Muscle of leg (tissue), 3 donors: ENCODE measurements at regions not wholly inside any gene's neighbourhood (a gene's known extent, or its start where the extent isn't known, plus 50 kb on each side); places are given as distances from the start of the nearest gene placed in this dataset.

ENCODE experiments used
- DNase-seq: peaks from one replicate; pipeline ENCODE4 v3.0.0; 2013
- H3K27ac ChIP-seq: one replicate; pipeline ENCODE4 v1.5.1; 2013; ENCODE audit warnings: mild to moderate bottlenecking, low read length, control low read depth
- H3K27me3 ChIP-seq: one replicate; pipeline ENCODE4 v1.6.1; 2013; ENCODE audit warnings: low read length; ENCODE audit not compliant: control insufficient read depth, insufficient read depth
- H3K36me3 ChIP-seq: one replicate; pipeline ENCODE4 v1.6.1; 2013; ENCODE audit warnings: low read length; ENCODE audit not compliant: control insufficient read depth, insufficient read depth
- H3K4me1 ChIP-seq: one replicate; pipeline ENCODE4 v1.6.1; 2013; ENCODE audit warnings: low read length; ENCODE audit not compliant: control insufficient read depth, insufficient read depth
- H3K4me3 ChIP-seq: one replicate; pipeline ENCODE4 v1.5.1; 2013; ENCODE audit warnings: low read length, control low read depth
- H3K9me3 ChIP-seq: replicated peaks from 2 replicates; pipeline ENCODE4 v1.6.1; 2013; ENCODE audit warnings: low read depth, low read length; ENCODE audit not compliant: control insufficient read depth
- WGBS: methylation state at CpG from one replicate; pipeline ENCODE4 v1.1.5; 2013; ENCODE audit warnings: missing lambda C conversion rate; ENCODE audit not compliant: insufficient coverage; 5-methylcytosine and 5-hydroxymethylcytosine counted together

DNA sequence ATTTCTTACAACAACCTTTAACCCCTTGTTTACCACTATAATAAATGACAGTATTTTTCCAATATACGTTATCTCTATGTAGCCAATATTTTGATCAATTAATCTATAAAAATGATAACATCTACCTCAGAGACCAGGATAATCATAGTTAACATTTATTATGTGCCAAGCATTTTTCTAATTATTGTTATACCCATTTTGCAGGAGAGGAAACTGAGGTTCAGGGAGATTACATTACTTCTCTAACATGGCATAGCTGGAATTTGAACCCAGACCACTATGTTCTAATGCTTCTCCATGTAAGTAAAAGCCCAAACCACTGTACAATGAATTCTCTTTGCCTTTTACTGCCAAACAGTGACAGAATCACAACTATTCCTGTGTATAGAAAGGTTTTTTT lies 113.4 kb upstream of the PFN2 start:
- Histone ChIP-seq H3K27ac (peak overlapping the region; percentile 81), H3K36me3 (no peaks in the 10 kb centered on the region), H3K27me3 (no peaks in the 10 kb centered on the region), H3K9me3 (no peaks in the 10 kb centered on the region), H3K4me1 (peaks cover 15% of the 10 kb centered on the region), H3K4me3 (no peak overlapping the region)
- no peak for DNase-seq
- no CpG with 5 or more reads among the region's 1 CpG for WGBS

DNA sequence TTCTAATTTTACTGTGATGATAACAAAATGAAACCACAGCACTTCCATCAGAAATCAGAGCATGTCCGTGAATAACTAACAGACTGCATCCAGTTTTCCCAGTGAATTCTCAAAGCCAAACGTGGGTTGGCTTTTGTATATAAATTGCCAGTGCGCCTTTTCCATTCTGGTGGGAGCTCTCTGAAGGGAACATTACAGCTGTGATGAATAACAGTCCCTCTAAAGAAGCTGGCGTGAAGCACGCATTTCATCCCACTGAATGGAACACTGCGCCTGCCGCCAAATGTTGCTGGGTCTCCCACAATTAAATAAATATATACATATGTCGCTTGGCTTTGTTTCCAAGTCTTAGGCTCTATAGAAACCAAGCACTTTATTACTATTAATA lies 113.0 kb upstream of the PFN2 start:
- Histone ChIP-seq H3K27me3 (no peaks in the 10 kb centered on the region), H3K4me3 (peak overlapping the region; percentile 28), H3K4me1 (peaks cover 20% of the 10 kb centered on the region), H3K36me3 (no peaks in the 10 kb centered on the region), H3K9me3 (no peaks in the 10 kb centered on the region), H3K27ac (peak overlapping the region; percentile 81)
- whole genome bisulfite sequencing, result no CpG with 5 or more reads among the region's 8 CpGs
- DNase-seq, result peak; percentile 94

DNA sequence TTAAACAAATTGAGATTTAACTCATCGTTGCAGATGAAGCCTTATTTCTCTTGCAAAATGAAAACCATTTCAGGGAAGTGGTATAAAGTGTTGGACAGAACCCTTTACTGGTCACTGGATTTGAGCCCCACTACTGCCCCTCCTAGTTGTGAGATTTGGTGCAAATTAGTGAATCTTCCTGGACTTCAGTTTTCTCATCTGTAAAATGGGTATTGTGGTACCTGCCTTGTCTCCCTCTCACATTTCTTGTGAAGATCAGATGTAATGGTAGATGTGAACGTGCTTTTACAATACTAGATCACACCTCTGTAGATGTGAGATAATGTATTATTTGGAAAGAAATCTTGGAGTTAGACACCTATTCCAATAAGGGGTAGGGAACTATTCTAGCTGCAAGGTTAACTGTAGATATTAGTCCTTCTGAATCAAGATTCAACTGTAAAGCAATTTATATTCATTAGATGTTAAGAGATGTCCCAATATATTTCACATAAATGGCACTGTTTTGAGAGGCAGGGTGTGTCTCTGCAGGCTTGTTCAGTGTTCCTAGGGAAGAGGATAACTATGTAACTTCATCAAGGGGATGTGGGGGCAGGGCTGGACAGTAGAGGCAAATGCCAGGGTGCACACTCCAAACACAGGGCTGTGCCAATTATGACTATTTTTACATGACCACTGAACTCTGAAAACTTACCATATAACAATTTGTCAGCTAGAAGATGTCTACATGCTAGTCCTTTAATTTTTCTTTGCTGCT lies 112.4 kb upstream of the PFN2 start:
- Histone ChIP-seq H3K27me3 (no peaks in the 10 kb centered on the region), H3K4me1 (peaks cover 23% of the 10 kb centered on the region), H3K27ac (peak overlapping the region; percentile 81), H3K36me3 (no peaks in the 10 kb centered on the region), H3K4me3 (peak overlapping the region; percentile 28), H3K9me3 (no peaks in the 10 kb centered on the region)
- no CpG with 5 or more reads among the region's 2 CpGs for WGBS
- no peak for DNase-seq

DNA sequence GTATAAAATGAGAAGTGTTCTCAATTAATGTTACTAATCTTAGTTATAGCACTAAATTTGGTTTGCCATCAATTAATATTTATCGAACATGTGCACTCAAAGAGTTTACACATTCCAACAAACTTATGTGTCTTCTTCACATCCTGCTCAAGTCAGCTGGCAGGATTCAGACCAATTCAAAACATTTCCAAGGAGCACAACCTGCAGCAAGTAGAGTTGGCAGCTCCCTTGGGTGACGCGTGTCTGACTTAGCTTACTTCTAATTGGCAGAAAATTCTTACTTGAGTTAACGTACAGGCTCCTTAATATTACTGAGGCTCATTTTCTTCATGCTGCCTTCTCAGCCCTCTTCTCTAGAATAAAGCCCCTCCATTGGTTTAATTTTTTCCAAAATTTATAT lies 110.4 kb upstream of the PFN2 start:
- no peaks in the 10 kb centered on the region for H3K36me3 ChIP-seq
- H3K4me3 ChIP-seq, result no peak overlapping the region
- WGBS, result 69% methylated on average over 3 of the region's 4 CpGs
- DNase-seq, result no peak
- H3K27me3 ChIP-seq, result no peaks in the 10 kb centered on the region
- H3K27ac ChIP-seq, result no peak overlapping the region
- peaks cover 23% of the 10 kb centered on the region for H3K4me1 ChIP-seq
- H3K9me3 ChIP-seq, result peaks cover 7% of the 10 kb centered on the region

DNA sequence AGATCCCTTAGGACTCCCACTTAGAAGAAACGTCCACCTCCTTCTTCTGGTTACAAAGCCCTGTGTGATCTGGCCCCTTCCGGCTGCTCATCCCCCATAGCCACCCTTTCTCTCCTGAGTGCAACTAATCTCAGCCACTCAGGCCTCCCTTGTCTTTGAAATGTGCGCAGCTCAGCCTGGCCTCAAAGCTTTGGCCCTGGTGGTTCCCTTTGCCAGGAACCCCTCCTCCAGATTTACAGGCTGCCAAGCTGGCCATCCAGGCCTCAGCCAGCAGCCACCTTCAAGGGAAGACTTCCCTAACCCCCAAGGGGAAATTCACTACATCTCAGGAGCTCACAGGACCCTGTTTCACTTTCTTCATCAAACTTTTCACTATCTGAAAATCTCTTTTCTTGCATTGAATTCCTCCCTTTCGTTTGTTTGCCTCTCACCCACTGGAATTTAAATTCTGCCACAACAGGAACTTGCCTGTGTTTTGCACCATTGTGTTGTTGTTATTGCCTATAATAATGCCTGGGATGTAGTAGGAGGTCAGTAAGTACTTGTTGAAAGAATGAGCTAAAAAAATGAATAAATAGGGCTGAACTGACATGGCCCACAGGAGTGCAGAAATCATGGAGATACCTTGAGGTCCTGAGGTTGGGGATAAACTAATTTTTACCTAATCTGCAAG lies 109.5 kb upstream of the PFN2 start:
- H3K4me1 ChIP-seq, result peaks cover 27% of the 10 kb centered on the region
- peaks cover 9% of the 10 kb centered on the region for H3K9me3 ChIP-seq
- no peak for DNase-seq
- H3K4me3 ChIP-seq, result no peak overlapping the region
- H3K27ac ChIP-seq, result no peak overlapping the region
- no peaks in the 10 kb centered on the region for H3K36me3 ChIP-seq
- WGBS, result 51% methylated on average over 3 of the region's 4 CpGs
- H3K27me3 ChIP-seq, result no peaks in the 10 kb centered on the region

DNA sequence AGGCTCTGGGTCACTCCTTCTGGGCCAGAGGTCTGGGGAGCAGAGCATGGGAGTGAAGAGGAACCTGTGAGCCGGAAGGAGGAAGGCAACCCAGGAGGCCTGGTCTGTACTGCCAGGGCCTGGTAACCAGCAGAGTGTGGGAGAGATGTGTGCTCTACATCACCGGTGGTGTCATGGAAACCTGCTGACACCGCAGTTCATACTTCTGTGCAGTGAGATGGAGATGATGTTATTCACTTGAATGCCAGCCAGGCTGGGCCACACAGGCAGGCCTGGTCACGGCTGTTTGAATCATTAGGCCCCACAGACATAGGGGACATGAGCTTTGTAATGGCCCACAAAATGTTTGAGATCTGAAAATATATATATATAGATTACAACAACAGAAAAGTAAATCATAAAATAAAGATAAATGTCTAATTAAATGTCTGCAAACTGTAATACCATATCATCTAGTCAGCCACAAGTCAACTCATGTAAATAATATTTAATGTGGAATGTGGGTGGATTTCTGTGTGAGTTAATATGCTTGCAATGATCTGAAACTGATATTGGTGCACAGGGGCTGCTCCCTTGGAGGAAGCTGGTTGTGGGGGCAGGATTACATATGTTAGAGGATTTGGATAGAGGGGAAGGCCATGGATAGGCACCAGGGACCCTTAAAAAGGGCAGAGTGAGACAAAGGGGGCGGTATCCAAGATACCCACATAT lies 108.5 kb upstream of the PFN2 start:
- Histone ChIP-seq H3K27me3 (no peaks in the 10 kb centered on the region), H3K4me3 (no peak overlapping the region), H3K27ac (peak overlapping the region; percentile 65), H3K4me1 (peaks cover 33% of the 10 kb centered on the region), H3K36me3 (no peaks in the 10 kb centered on the region), H3K9me3 (peaks cover 9% of the 10 kb centered on the region)
- DNase-seq, result peak; percentile 87
- 58% methylated on average over 1 of the region's 5 CpGs for WGBS

DNA sequence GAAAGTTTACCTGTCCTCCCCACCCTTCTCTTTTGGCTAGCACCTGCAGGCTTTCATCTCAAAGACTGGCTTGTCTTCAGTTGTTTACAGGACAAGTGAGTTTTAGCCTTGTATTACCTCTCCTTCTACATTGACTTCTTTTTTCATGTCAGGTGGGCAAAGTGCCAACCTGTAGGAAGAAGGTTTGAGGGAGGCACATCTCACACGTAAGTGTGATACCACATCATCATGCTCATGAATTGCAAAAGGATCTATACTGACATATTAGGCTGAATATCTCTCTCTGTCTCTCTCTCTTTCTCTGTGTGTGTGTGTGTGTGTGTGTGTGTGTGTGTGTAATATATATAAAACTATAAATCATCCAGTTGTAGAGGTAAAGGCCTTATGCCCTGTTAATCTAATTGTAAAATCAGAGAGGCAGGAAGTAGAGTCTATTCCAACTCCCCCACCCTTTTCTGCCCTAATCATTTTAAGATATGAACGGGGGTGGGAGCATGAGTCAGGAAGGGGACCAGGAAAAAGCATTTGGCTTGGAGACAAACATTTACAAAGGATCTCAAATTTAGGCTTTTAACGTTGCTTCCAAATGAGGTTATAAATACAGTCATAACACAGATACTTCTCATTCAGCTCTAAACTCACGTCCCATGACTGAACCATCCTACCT lies 107.0 kb upstream of the PFN2 start:
- no CpG with 5 or more reads among the region's 4 CpGs for WGBS
- Histone ChIP-seq H3K9me3 (peaks cover 9% of the 10 kb centered on the region), H3K4me1 (peaks cover 32% of the 10 kb centered on the region), H3K27ac (no peak overlapping the region), H3K4me3 (no peak overlapping the region), H3K27me3 (no peaks in the 10 kb centered on the region), H3K36me3 (no peaks in the 10 kb centered on the region)
- DNase-seq, result no peak

DNA sequence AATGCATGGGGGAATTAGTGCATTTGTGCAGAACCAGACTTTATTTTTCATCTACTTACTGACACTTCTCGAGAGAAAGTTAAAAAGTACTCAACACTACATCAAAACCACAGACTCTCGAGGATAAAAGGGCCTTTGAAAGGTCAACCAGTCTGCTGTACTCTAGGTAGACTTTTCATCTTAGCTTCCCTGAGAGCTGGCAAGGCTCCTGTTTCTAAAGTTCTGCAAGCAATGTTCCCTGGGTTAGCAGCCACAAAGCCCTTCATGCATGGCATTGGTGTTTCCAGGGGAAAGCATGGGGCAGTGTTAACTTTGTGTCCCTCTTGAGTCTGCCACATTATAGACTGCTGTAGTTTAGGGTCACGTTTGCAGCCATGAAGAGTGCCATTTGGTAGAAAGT lies 106.4 kb upstream of the PFN2 start:
- Histone ChIP-seq H3K27ac (no peak overlapping the region), H3K27me3 (no peaks in the 10 kb centered on the region), H3K9me3 (peaks cover 9% of the 10 kb centered on the region), H3K4me3 (no peak overlapping the region), H3K36me3 (no peaks in the 10 kb centered on the region), H3K4me1 (peaks cover 32% of the 10 kb centered on the region)
- WGBS, result no CpG with 5 or more reads among the region's 3 CpGs
- DNase-seq, result no peak

DNA sequence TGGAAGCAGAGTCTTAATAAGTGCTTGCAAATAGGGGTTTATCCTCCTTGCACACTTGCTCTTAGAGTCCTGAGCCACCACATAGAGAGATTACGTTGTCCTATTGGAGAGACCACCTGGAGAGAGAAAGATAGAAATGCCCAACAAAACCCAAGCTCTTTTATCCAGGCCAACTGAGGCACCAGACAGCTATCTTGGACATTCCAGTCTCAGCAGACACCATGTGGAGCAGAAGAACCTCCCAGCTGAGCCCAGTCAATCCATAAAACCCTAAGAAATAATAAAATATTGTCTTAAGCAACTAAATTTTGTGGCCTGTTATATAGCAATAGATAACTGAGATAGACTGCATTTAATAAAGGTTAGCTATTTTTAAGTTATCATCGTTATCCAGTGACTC lies 105.7 kb upstream of the PFN2 start:
- WGBS, result no CpG with 5 or more reads among the region's 2 CpGs
- DNase-seq, result no peak
- Histone ChIP-seq H3K27me3 (no peaks in the 10 kb centered on the region), H3K36me3 (no peaks in the 10 kb centered on the region), H3K9me3 (peaks cover 9% of the 10 kb centered on the region), H3K27ac (no peak overlapping the region), H3K4me3 (no peak overlapping the region), H3K4me1 (peaks cover 37% of the 10 kb centered on the region)

DNA sequence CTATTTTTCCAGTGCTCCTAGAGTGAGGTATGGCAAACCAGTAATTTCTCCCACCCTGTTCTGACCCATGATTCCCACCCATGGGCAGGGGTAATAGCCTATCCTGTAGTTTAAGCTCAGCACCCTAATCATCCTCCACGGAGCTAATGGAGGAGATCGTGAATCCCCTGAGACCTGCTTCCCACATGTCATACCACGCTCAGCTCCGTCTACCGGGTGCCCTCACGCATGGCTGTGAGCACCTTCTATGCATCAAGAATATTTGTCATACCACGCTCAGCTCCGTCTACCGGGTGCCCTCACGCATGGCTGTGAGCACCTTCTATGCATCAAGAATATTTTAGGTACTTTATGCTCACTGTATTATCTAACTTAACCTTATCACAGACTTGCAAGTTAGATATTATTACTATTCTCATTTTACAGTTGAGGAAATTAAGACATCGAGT lies 104.7 kb upstream of the PFN2 start:
- Histone ChIP-seq H3K9me3 (peaks cover 9% of the 10 kb centered on the region), H3K4me3 (no peak overlapping the region), H3K36me3 (no peaks in the 10 kb centered on the region), H3K27me3 (no peaks in the 10 kb centered on the region), H3K4me1 (peaks cover 46% of the 10 kb centered on the region), H3K27ac (peak overlapping the region; percentile 59)
- no peak for DNase-seq
- 80% methylated on average over 6 of the region's 11 CpGs for WGBS
